HL-60 (cell line): ENCODE measurements at regions not wholly inside any gene's neighbourhood (a gene's known extent, or its start where the extent isn't known, plus 50 kb on each side); places are given as distances from the start of the nearest gene placed in this dataset.
"Not testable (repeated sequence)": the region's sequence is repeated elsewhere in the genome, so short reads cannot be mapped to it uniquely, and the experiment has no call there.

Experiments
- DNase-seq, 2 experiments: peaks; one replicate each; pipeline ENCODE4 v3.0.0-alpha.2; 2010 to 2020; ENCODE audit warnings: low read depth in 1 of 2, low spot score in 1 of 2
- H3K27ac ChIP-seq: fragments of 250-450 bp; sonication (Bioruptor Pico); replicated peaks from 2 replicates; pipeline ENCODE4 v1.5.1; 2020; ENCODE audit warnings: mild to moderate bottlenecking, moderate library complexity
- H3K27me3 ChIP-seq: fragments of 250-450 bp; sonication (Bioruptor Pico); 2 replicates; pipeline ENCODE4 v1.5.1; 2021; ENCODE audit warnings: mild to moderate bottlenecking, moderate library complexity; ENCODE audit not compliant: insufficient read depth, poor library complexity, severe bottlenecking
- H3K4me3 ChIP-seq: replicated peaks from 2 replicates; pipeline ENCODE4 v1.5.1; 2011; ENCODE audit warnings: mild to moderate bottlenecking, control low read depth, low read length; ENCODE audit not compliant: insufficient read depth
- GABPA ChIP-seq: IDR thresholded peaks from 2 replicates; pipeline ENCODE4 v1.6.1; 2012; ENCODE audit warnings: low read depth
- POLR2AphosphoS5 ChIP-seq: IDR thresholded peaks from 2 replicates; pipeline ENCODE4 v1.6.1; 2012; ENCODE audit warnings: low read depth
- SPI1 ChIP-seq: IDR thresholded peaks from 2 replicates; pipeline ENCODE4 v1.6.1; 2012; ENCODE audit warnings: low read depth, mild to moderate bottlenecking, borderline replicate concordance
- TF ChIP-seq, protein P1 (sequence below): IDR thresholded peaks from one replicate; pipeline ENCODE4 v1.5.1; 2011; ENCODE audit warnings: low read length, control low read depth, inconsistent platforms; ENCODE audit not compliant: insufficient read depth
- TF ChIP-seq, protein P2 (sequence below): IDR thresholded peaks from 2 replicates; pipeline ENCODE4 v1.6.1; 2012; ENCODE audit warnings: low read depth; ENCODE audit not compliant: insufficient replicate concordance

DNA sequence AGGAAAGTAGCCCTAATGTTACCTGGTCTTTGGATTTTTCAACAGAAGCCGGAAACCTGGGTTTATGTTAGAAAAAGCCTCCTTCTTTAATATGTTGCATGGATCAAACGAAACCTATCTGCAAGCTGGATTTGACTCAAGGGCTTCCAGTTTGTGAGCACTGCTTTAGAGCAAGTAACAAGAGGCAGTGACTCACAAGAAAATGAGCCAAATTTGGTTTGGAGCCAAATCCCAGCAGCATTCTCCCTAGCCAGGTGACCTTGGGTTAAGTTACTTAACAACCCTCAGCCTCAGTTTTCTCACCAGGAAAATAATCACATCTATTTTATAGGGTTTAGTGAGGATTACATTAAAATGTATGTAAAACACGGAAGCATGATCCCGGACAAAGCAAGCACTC is 215.2 kb upstream of the PRICKLE2 start:
- no peak for DNase-seq
- Histone ChIP-seq H3K27me3 (peaks cover 7% of the 10 kb centered on the region), H3K27ac (no peak overlapping the region), H3K4me3 (no peak overlapping the region)
- TF ChIP-seq, protein P1, sequence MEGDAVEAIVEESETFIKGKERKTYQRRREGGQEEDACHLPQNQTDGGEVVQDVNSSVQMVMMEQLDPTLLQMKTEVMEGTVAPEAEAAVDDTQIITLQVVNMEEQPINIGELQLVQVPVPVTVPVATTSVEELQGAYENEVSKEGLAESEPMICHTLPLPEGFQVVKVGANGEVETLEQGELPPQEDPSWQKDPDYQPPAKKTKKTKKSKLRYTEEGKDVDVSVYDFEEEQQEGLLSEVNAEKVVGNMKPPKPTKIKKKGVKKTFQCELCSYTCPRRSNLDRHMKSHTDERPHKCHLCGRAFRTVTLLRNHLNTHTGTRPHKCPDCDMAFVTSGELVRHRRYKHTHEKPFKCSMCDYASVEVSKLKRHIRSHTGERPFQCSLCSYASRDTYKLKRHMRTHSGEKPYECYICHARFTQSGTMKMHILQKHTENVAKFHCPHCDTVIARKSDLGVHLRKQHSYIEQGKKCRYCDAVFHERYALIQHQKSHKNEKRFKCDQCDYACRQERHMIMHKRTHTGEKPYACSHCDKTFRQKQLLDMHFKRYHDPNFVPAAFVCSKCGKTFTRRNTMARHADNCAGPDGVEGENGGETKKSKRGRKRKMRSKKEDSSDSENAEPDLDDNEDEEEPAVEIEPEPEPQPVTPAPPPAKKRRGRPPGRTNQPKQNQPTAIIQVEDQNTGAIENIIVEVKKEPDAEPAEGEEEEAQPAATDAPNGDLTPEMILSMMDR = no peak
- TF ChIP-seq GABPA (no peak), SPI1 (no peak), POLR2AphosphoS5 (no peak)
- TF ChIP-seq, protein P2, sequence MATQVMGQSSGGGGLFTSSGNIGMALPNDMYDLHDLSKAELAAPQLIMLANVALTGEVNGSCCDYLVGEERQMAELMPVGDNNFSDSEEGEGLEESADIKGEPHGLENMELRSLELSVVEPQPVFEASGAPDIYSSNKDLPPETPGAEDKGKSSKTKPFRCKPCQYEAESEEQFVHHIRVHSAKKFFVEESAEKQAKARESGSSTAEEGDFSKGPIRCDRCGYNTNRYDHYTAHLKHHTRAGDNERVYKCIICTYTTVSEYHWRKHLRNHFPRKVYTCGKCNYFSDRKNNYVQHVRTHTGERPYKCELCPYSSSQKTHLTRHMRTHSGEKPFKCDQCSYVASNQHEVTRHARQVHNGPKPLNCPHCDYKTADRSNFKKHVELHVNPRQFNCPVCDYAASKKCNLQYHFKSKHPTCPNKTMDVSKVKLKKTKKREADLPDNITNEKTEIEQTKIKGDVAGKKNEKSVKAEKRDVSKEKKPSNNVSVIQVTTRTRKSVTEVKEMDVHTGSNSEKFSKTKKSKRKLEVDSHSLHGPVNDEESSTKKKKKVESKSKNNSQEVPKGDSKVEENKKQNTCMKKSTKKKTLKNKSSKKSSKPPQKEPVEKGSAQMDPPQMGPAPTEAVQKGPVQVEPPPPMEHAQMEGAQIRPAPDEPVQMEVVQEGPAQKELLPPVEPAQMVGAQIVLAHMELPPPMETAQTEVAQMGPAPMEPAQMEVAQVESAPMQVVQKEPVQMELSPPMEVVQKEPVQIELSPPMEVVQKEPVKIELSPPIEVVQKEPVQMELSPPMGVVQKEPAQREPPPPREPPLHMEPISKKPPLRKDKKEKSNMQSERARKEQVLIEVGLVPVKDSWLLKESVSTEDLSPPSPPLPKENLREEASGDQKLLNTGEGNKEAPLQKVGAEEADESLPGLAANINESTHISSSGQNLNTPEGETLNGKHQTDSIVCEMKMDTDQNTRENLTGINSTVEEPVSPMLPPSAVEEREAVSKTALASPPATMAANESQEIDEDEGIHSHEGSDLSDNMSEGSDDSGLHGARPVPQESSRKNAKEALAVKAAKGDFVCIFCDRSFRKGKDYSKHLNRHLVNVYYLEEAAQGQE = no peak

DNA sequence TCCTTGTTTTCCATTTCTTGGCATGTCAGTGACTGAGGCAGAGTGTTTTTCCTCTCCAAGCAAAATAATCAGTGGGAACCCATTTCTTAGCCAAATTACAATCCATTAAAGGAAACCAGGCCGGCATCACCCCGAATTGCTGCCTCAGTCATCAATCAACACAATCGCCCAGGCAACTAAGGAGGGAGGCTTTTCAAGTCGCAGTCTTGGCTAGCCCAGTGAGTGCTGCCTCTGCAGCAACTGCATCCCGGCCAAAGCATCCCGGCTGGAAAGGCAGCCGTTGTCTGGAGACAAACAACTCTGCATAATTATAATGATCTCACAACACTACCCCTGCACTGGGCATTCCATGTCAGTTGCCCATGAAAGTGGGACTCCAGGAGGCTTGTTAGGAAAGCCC is 213.5 kb upstream of the PRICKLE2 start:
- Histone ChIP-seq H3K27me3 (peaks cover 3% of the 10 kb centered on the region), H3K27ac (no peak overlapping the region), H3K4me3 (no peak overlapping the region)
- TF ChIP-seq GABPA (no peak), SPI1 (no peak), POLR2AphosphoS5 (no peak)
- TF ChIP-seq, protein P1 = no peak
- TF ChIP-seq, protein P2 = no peak
- DNase-seq = no peak

DNA sequence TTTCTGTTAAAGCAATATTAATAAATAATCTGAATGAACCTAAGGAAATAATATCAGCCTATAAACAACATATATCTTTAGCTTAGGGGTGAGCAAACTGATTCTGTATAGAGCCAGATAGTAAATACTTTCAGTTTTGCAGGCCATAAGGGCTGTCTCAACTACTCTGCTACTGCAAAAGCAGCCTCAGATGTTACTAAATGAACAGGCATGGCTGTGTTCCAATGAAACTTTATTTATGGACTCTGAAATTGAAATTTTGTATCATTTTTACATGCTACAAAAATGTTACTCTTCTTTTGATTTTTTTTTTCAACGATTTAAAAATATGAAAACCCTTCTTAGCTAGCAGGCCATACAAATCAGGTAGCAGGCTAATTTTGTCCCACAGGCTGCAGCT is 212.8 kb upstream of the PRICKLE2 start:
- TF ChIP-seq SPI1 (no peak), GABPA (no peak)
- TF ChIP-seq, protein P1 = no peak
- no peak for DNase-seq
- no peaks in the 10 kb centered on the region for H3K27me3 ChIP-seq
- no peak overlapping the region for H3K4me3 ChIP-seq
- H3K27ac ChIP-seq = no peak overlapping the region

DNA sequence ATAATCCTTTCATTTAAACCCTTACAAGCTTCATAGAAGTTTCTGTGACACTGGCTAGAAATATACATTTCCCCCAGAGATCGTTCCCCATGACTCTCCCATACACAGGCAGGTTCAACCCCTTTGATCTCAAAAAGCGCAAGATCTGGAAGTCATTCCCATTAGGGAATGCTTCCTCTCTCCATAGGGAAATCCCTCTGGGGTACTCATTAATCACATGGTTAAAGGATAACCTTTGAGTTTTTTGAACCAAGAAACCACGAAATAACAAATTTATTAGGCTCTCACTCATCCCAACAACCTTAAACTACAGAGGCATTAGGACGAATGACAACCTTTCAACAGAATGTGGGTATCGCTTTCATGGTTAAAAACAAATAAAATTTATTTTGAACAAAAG is 211.9 kb upstream of the PRICKLE2 start:
- TF ChIP-seq POLR2AphosphoS5 = no peak
- no peak for TF ChIP-seq SPI1
- TF ChIP-seq, protein P2 = no peak
- TF ChIP-seq, protein P1 = no peak
- TF ChIP-seq GABPA = no peak
- H3K4me3 ChIP-seq = no peak overlapping the region
- H3K27ac ChIP-seq = no peak overlapping the region
- H3K27me3 ChIP-seq = no peaks in the 10 kb centered on the region
- no peak for DNase-seq

DNA sequence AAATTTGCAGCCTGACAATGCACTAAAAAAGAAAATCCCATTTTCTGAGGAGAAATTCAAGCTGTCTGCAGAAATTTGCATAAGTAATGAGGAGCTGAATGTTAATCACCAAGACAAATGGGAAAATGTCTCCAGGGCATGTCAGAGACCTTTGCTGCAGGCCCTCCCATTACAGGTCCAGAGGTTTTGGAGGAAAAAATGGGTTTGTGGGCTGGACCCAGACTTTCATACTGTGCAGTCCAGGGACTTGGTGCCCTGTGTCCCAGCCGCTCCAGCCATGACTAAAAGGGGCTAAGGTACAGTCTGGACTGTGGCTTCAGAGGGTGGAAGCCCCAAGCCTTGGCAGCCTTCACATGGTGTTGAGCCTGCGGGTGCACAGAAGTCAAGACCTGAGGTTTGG is 209.8 kb upstream of the PRICKLE2 start:
- H3K27me3 ChIP-seq, H3K27ac ChIP-seq, H3K4me3 ChIP-seq, DNase-seq: not testable (repeated sequence)
